Neural progenitor cell (in vitro differentiated cells): ENCODE measurements at regions not wholly inside any gene's neighbourhood (a gene's known extent, or its start where the extent isn't known, plus 50 kb on each side); places are given as distances from the start of the nearest gene placed in this dataset.
"Not testable (repeated sequence)": the region's sequence is repeated elsewhere in the genome, so short reads cannot be mapped to it uniquely, and the experiment has no call there.

Source experiments
- DNase-seq: peaks from one replicate; pipeline ENCODE4 v3.0.0-alpha.2; 2016; ENCODE audit warnings: low spot score
- H2AFZ ChIP-seq: fragments of 200-600 bp; sonication (generic); replicated peaks from 2 replicates; pipeline ENCODE4 v1.6.1; 2016; ENCODE audit warnings: antibody characterized with exemption
- H3F3A ChIP-seq: fragments of 200-600 bp; sonication (generic); 2 replicates; pipeline ENCODE4 v1.6.1; 2016; ENCODE audit warnings: antibody characterized with exemption, low read depth
- H3K27ac ChIP-seq: fragments of 200-600 bp; sonication (generic); 2 replicates; pipeline ENCODE4 v1.5.1; 2016; ENCODE audit warnings: mild to moderate bottlenecking
- H3K27me3 ChIP-seq: fragments of 200-600 bp; sonication (generic); 2 replicates; pipeline ENCODE4 v1.6.1; 2016; ENCODE audit warnings: mild to moderate bottlenecking, moderate library complexity
- H3K36me3 ChIP-seq: fragments of 200-600 bp; sonication (generic); 2 replicates; pipeline ENCODE4 v1.5.1; 2016
- H3K4me1 ChIP-seq: fragments of 200-600 bp; sonication (generic); 2 replicates; pipeline ENCODE4 v1.6.1; 2016; ENCODE audit warnings: mixed run types
- H3K4me2 ChIP-seq: fragments of 200-600 bp; sonication (generic); 2 replicates; pipeline ENCODE4 v1.6.1; 2016
- H3K4me3 ChIP-seq: fragments of 200-600 bp; sonication (generic); 2 replicates; pipeline ENCODE4 v1.5.1; 2016
- H3K79me2 ChIP-seq: fragments of 200-600 bp; sonication (generic); 2 replicates; pipeline ENCODE4 v1.6.1; 2016; ENCODE audit warnings: low read depth
- H3K9ac ChIP-seq: fragments of 200-600 bp; sonication (generic); 2 replicates; pipeline ENCODE4 v1.6.1; 2016
- H3K9me3 ChIP-seq: fragments of 200-600 bp; sonication (generic); 2 replicates; pipeline ENCODE4 v1.5.1; 2016; ENCODE audit warnings: low read depth
- H4K20me1 ChIP-seq: fragments of 200-600 bp; sonication (generic); 2 replicates; pipeline ENCODE4 v1.6.1; 2016; ENCODE audit warnings: low read depth
- H3K27ac Mint-ChIP-seq: 3 replicates; pipeline ENCODE4 v1.8.0; 2021; ENCODE audit warnings: mixed read lengths
- H3K27me3 Mint-ChIP-seq: 2 replicates; pipeline ENCODE4 v1.8.0; 2022; ENCODE audit warnings: low read depth, mild to moderate bottlenecking, inconsistent platforms, moderate library complexity, mixed read lengths; ENCODE audit not compliant: insufficient read depth
- H3K36me3 Mint-ChIP-seq: 3 replicates; pipeline ENCODE4 v1.8.0; 2021; ENCODE audit warnings: mixed read lengths
- H3K4me1 Mint-ChIP-seq: 3 replicates; pipeline ENCODE4 v1.8.0; 2021; ENCODE audit warnings: mixed read lengths
- H3K4me3 Mint-ChIP-seq: 3 replicates; pipeline ENCODE4 v1.8.0; 2021; ENCODE audit warnings: mild to moderate bottlenecking, moderate library complexity, mixed read lengths
- H3K9me3 Mint-ChIP-seq: 3 replicates; pipeline ENCODE4 v1.8.0; 2020; ENCODE audit warnings: mixed read lengths
- EZH2 ChIP-seq: fragments of 200-600 bp; sonication (generic); IDR thresholded peaks from 2 replicates; pipeline ENCODE4 v1.6.1; 2017; ENCODE audit warnings: antibody characterized with exemption, mild to moderate bottlenecking, moderate library complexity
- EZH2phosphoT487 ChIP-seq: fragments of 200-600 bp; sonication (generic); IDR thresholded peaks from 2 replicates; pipeline ENCODE4 v1.6.1; 2017; ENCODE audit warnings: antibody characterized with exemption
- TF ChIP-seq, protein P1 (sequence below): fragments of 200-600 bp; sonication (generic); IDR thresholded peaks from 2 replicates; pipeline ENCODE4 v1.5.1; 2017; ENCODE audit warnings: antibody characterized with exemption, mild to moderate bottlenecking

DNA sequence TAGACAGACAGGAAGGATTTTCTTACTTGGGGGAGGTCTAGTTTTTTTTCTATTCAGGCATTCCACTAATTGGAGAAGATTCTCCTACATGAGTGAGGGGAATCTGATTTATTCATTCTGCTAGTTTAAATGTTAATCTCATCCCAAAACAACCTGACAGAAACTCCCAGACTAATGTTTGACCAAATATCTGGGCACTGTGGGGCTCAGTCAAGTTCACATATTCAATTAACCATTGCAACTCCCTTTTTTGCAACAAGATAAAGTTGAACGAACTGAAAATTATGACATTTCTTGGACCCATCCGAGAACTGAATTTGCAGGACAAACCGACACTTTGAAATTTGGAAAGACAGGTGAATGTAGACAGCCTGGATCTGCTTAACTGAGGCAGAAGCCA is 194.4 kb upstream of the PTER start:
- Mint-ChIP-seq H3K9me3 (peaks cover 4% of the 10 kb centered on the region), H3K4me1 (peaks cover 7% of the 10 kb centered on the region), H3K27me3 (peaks cover 5% of the 10 kb centered on the region), H3K4me3 (no peak overlapping the region), H3K27ac (no peak overlapping the region), H3K36me3 (no peaks in the 10 kb centered on the region)
- Histone ChIP-seq H3K4me1 (peaks cover 18% of the 10 kb centered on the region), H3K9ac (no peak overlapping the region), H4K20me1 (no peaks in the 10 kb centered on the region), H3F3A (peaks cover 15% of the 10 kb centered on the region), H3K27ac (peak overlapping the region; percentile 82), H3K4me2 (peak overlapping the region; percentile 40), H3K36me3 (no peaks in the 10 kb centered on the region), H3K4me3 (no peak overlapping the region), H3K9me3 (no peaks in the 10 kb centered on the region), H3K27me3 (no peaks in the 10 kb centered on the region), H3K79me2 (no peaks in the 10 kb centered on the region), H2AFZ (no peak overlapping the region)
- no peak for DNase-seq
- TF ChIP-seq, protein P1, sequence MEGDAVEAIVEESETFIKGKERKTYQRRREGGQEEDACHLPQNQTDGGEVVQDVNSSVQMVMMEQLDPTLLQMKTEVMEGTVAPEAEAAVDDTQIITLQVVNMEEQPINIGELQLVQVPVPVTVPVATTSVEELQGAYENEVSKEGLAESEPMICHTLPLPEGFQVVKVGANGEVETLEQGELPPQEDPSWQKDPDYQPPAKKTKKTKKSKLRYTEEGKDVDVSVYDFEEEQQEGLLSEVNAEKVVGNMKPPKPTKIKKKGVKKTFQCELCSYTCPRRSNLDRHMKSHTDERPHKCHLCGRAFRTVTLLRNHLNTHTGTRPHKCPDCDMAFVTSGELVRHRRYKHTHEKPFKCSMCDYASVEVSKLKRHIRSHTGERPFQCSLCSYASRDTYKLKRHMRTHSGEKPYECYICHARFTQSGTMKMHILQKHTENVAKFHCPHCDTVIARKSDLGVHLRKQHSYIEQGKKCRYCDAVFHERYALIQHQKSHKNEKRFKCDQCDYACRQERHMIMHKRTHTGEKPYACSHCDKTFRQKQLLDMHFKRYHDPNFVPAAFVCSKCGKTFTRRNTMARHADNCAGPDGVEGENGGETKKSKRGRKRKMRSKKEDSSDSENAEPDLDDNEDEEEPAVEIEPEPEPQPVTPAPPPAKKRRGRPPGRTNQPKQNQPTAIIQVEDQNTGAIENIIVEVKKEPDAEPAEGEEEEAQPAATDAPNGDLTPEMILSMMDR = no peak
- TF ChIP-seq EZH2phosphoT487 = no peak
- no peak for TF ChIP-seq EZH2

DNA sequence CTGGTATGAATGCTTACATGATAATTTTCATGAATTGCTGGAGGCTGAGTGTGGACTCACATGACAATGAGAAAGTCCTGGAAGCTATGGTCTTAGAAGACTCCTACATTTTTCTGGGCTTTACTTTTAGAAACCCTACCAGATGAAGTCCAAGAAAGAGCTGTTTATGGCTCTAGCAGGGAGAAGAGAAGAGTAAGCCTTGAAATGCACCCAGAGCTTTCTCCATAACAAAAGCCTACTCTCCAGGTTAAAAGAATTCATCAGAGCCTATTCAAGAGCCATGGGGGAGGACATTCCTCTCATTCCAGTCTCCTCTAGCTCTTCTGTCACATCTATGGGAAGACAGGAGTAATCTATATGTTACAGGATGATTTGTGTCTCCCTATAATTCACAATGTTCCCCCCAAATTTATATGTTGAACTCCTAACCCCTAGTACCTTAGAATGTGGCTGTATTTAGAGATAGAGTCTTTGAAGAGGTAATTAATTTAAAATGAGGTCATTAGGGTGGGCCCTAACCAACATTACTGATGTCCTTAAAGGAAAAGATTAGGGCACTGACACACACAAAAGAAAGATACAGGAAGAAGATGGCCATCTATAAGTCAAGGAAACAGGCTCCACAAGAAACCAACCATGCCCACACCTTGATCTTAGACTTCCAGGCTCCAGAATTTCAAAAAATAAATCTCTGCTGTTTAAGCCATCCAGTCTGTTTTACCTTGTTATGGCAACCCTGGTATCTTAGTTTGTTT is 193.8 kb upstream of the PTER start:
- Mint-ChIP-seq H3K27ac (peak overlapping the region; percentile 46), H3K9me3 (peaks cover 4% of the 10 kb centered on the region), H3K36me3 (no peaks in the 10 kb centered on the region), H3K4me3 (no peak overlapping the region), H3K4me1 (peaks cover 7% of the 10 kb centered on the region), H3K27me3 (peaks cover 5% of the 10 kb centered on the region)
- no peaks in the 10 kb centered on the region for H3K9me3 ChIP-seq
- H4K20me1 ChIP-seq = no peaks in the 10 kb centered on the region
- H3K9ac ChIP-seq = no peak overlapping the region
- no peaks in the 10 kb centered on the region for H3K36me3 ChIP-seq
- TF ChIP-seq EZH2phosphoT487 = no peak
- TF ChIP-seq, protein P1 = no peak
- no peak for TF ChIP-seq EZH2
- peak; percentile 71 for DNase-seq
- no peak overlapping the region for H2AFZ ChIP-seq
- H3K4me2 ChIP-seq = peak overlapping the region; percentile 40
- no peaks in the 10 kb centered on the region for H3K79me2 ChIP-seq
- peaks cover 18% of the 10 kb centered on the region for H3K4me1 ChIP-seq
- no peaks in the 10 kb centered on the region for H3K27me3 ChIP-seq
- H3K4me3 ChIP-seq = no peak overlapping the region
- H3K27ac ChIP-seq = peak overlapping the region; percentile 82
- peaks cover 15% of the 10 kb centered on the region for H3F3A ChIP-seq

GRCh38 chr10:16250136-16250535 is 186.7 kb upstream of the PTER start:
- H2AFZ ChIP-seq, H3K4me2 ChIP-seq, H4K20me1 ChIP-seq, H3K27me3 ChIP-seq, H3K4me1 ChIP-seq, H3K36me3 ChIP-seq, H3K27ac Mint-ChIP-seq, H3F3A ChIP-seq, DNase-seq, H3K27me3 Mint-ChIP-seq, H3K4me3 ChIP-seq, H3K79me2 ChIP-seq, H3K4me1 Mint-ChIP-seq, H3K9me3 Mint-ChIP-seq, H3K9ac ChIP-seq, H3K4me3 Mint-ChIP-seq, H3K27ac ChIP-seq, H3K9me3 ChIP-seq, H3K36me3 Mint-ChIP-seq: not testable (repeated sequence)

GRCh38 chr10:16256336-16256735 is 180.5 kb upstream of the PTER start:
- no peak overlapping the region for H2AFZ ChIP-seq
- no peak overlapping the region for H3K4me2 ChIP-seq
- no peak overlapping the region for H3K9ac ChIP-seq
- H3K4me3 Mint-ChIP-seq = no peak overlapping the region
- H3F3A ChIP-seq = no peaks in the 10 kb centered on the region
- H3K4me3 ChIP-seq = no peak overlapping the region
- H3K9me3 Mint-ChIP-seq = peaks cover 4% of the 10 kb centered on the region
- H3K27ac Mint-ChIP-seq = no peak overlapping the region
- no peaks in the 10 kb centered on the region for H3K79me2 ChIP-seq
- H3K4me1 Mint-ChIP-seq = no peaks in the 10 kb centered on the region
- no peak for DNase-seq
- H3K9me3 ChIP-seq = peaks cover 9% of the 10 kb centered on the region
- no peaks in the 10 kb centered on the region for H3K36me3 Mint-ChIP-seq
- TF ChIP-seq EZH2 (no peak), EZH2phosphoT487 (no peak)
- TF ChIP-seq, protein P1 = no peak
- H3K36me3 ChIP-seq = no peaks in the 10 kb centered on the region
- no peaks in the 10 kb centered on the region for H3K27me3 Mint-ChIP-seq
- no peak overlapping the region for H3K27ac ChIP-seq
- no peaks in the 10 kb centered on the region for H3K4me1 ChIP-seq
- no peaks in the 10 kb centered on the region for H4K20me1 ChIP-seq
- H3K27me3 ChIP-seq = no peaks in the 10 kb centered on the region
